OCI-LY7 (cell line): ENCODE measurements at regions not wholly inside any gene's neighbourhood (a gene's known extent, or its start where the extent isn't known, plus 50 kb on each side); places are given as distances from the start of the nearest gene placed in this dataset.

ENCODE experiments used
- BruUV-seq: library from RNA; stranded (reverse); fragments of 400-500 nt; replicated peaks from 2 replicates; lab custom pipeline; 2021; lab: Mats Ljungman, UMichigan
- CTCF ChIA-PET: fragments of 300-600 bp; sonication (Branson Sonifier 250); formaldehyde crosslinking; loops from one replicate; lab custom pipeline; 2022; ENCODE audit warnings: antibody characterized with exemption; ENCODE audit not compliant: unreplicated experiment; lab: Charles Lee
- POLR2A ChIA-PET: fragments of 300-600 bp; sonication (Branson Sonifier 250); formaldehyde crosslinking; loops from one replicate; lab custom pipeline; 2022; ENCODE audit warnings: antibody characterized with exemption; lab: Charles Lee
- DNase-seq: peaks from one replicate; pipeline ENCODE4 v3.0.0-alpha.2; 2015; ENCODE audit warnings: low spot score
- H2AFZ ChIP-seq: fragments of 200-600 bp; sonication (generic), shearing (Covaris generic); 2 replicates; pipeline ENCODE4 v1.6.1; 2014; ENCODE audit warnings: mild to moderate bottlenecking, antibody characterized with exemption, low read length, moderate library complexity
- H3K27ac ChIP-seq: fragments of 200-600 bp; sonication (generic); 2 replicates; pipeline ENCODE4 v1.5.1; 2014; ENCODE audit warnings: mixed run types, low read depth, mild to moderate bottlenecking, moderate library complexity, low read length, inconsistent platforms; ENCODE audit not compliant: poor library complexity, severe bottlenecking
- H3K36me3 ChIP-seq: fragments of 200-600 bp; sonication (generic); 2 replicates; pipeline ENCODE4 v1.6.1; 2014; ENCODE audit warnings: mild to moderate bottlenecking, antibody characterized with exemption, low read length, moderate library complexity, mixed read lengths; ENCODE audit not compliant: insufficient read depth
- H3K4me1 ChIP-seq: fragments of 200-600 bp; sonication (generic); 2 replicates; pipeline ENCODE4 v1.5.1; 2014; ENCODE audit warnings: mild to moderate bottlenecking, low read length; ENCODE audit not compliant: insufficient read depth, poor library complexity, severe bottlenecking
- H3K4me2 ChIP-seq: fragments of 200-600 bp; sonication (generic); 2 replicates; pipeline ENCODE4 v1.6.1; 2014; ENCODE audit warnings: mild to moderate bottlenecking, low read length
- H3K4me3 ChIP-seq: fragments of 200-600 bp; sonication (generic); 2 replicates; pipeline ENCODE4 v1.5.1; 2014; ENCODE audit warnings: mild to moderate bottlenecking, low read depth, low read length; ENCODE audit not compliant: poor library complexity, severe bottlenecking
- H3K79me2 ChIP-seq: fragments of 200-600 bp; sonication (generic); 2 replicates; pipeline ENCODE4 v1.6.1; 2016; ENCODE audit warnings: low read depth, mild to moderate bottlenecking, low read length, moderate library complexity, mixed read lengths; ENCODE audit not compliant: insufficient read depth
- H3K9me2 ChIP-seq: fragments of 200-600 bp; sonication (generic); 2 replicates; pipeline ENCODE4 v1.6.1; 2016; ENCODE audit warnings: mild to moderate bottlenecking, low read length, mixed read lengths; ENCODE audit not compliant: insufficient read depth
- H3K9me3 ChIP-seq: fragments of 200-600 bp; sonication (generic); 2 replicates; pipeline ENCODE4 v1.6.1; 2014; ENCODE audit warnings: mild to moderate bottlenecking, mixed run types, low read length, mixed read lengths
- H4K20me1 ChIP-seq: fragments of 200-600 bp; sonication (generic); 2 replicates; pipeline ENCODE4 v1.6.1; 2014; ENCODE audit warnings: mild to moderate bottlenecking, antibody characterized with exemption, low read length, moderate library complexity, mixed read lengths; ENCODE audit not compliant: insufficient read depth
- EZH2phosphoT487 ChIP-seq: fragments of 200-600 bp; sonication (generic); IDR thresholded peaks from 2 replicates; pipeline ENCODE4 v1.6.1; 2018; ENCODE audit warnings: low read depth, borderline replicate concordance, mild to moderate bottlenecking, mixed run types, antibody characterized with exemption, low read length, moderate library complexity, mixed read lengths
- intact Hi-C: fragments of 100-400 bp; cut with micrococcal nuclease; formaldehyde crosslinking; loops from one replicate; pipeline ENCODE4 v1.10.0; 2022; ENCODE audit not compliant: unreplicated experiment
- TF ChIP-seq, protein P1 (sequence below): fragments of 200-600 bp; sonication (generic); conservative IDR thresholded peaks from 2 replicates; pipeline ENCODE4 v1.5.1; 2014; ENCODE audit warnings: mild to moderate bottlenecking, antibody characterized with exemption, low read length, moderate library complexity, mixed read lengths

DNA sequence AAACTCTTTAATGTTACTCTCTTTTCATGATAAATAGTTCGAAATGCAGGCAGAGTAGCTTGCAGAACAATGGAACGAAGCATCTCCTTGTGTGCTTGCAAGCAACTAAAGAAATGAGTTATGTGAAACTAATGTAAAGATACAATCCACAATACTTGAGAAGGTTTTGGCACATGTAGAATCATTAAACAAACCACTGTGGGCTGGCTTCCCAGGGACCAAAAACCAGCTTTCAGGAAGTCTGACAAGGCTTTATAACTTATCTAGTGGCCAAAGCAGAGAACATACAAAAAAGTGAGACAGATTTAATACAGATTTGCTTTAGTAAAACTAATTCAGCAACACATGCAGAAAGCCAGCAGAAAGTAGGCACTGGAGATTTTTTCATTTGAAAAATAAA, 1673.8 kb upstream of the AGA start:
- Histone ChIP-seq H4K20me1 (no peaks in the 10 kb centered on the region), H3K4me1 (no peaks in the 10 kb centered on the region), H3K36me3 (no peaks in the 10 kb centered on the region), H3K79me2 (no peaks in the 10 kb centered on the region), H3K27ac (no peak overlapping the region), H3K4me3 (no peak overlapping the region), H3K9me3 (no peaks in the 10 kb centered on the region), H3K4me2 (no peak overlapping the region), H2AFZ (no peak overlapping the region), H3K9me2 (no peaks in the 10 kb centered on the region)
- intact Hi-C loops, result no loop called here
- TF ChIP-seq, protein P1, sequence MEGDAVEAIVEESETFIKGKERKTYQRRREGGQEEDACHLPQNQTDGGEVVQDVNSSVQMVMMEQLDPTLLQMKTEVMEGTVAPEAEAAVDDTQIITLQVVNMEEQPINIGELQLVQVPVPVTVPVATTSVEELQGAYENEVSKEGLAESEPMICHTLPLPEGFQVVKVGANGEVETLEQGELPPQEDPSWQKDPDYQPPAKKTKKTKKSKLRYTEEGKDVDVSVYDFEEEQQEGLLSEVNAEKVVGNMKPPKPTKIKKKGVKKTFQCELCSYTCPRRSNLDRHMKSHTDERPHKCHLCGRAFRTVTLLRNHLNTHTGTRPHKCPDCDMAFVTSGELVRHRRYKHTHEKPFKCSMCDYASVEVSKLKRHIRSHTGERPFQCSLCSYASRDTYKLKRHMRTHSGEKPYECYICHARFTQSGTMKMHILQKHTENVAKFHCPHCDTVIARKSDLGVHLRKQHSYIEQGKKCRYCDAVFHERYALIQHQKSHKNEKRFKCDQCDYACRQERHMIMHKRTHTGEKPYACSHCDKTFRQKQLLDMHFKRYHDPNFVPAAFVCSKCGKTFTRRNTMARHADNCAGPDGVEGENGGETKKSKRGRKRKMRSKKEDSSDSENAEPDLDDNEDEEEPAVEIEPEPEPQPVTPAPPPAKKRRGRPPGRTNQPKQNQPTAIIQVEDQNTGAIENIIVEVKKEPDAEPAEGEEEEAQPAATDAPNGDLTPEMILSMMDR, result no peak
- POLR2A ChIA-PET, result no interaction called here
- CTCF ChIA-PET, result no interaction called here
- no TSS peak for BruUV-seq
- no peak for DNase-seq

DNA sequence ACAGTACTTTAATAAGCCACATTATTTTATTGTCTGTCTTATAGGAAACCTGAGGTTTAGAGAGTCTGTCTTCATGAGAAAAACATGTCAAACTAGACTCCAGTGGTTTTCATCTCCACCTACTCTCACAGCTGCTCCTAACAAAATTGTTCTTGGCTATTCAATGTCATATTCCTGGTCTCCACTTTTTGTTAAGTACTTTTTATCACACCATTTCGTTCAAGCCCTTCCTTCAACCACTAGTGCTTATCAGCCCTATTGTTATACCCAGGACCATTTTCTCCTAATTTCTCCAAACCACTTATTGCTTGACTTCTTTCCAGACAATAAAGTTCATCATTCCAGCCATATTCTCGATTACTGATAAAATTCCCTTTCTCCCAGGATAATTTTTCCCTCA, 1674.3 kb upstream of the AGA start:
- Histone ChIP-seq H3K36me3 (no peaks in the 10 kb centered on the region), H4K20me1 (no peaks in the 10 kb centered on the region), H3K27ac (no peak overlapping the region), H3K9me2 (no peaks in the 10 kb centered on the region), H3K9me3 (no peaks in the 10 kb centered on the region), H2AFZ (no peak overlapping the region), H3K4me1 (no peaks in the 10 kb centered on the region), H3K4me2 (no peak overlapping the region), H3K79me2 (no peaks in the 10 kb centered on the region), H3K4me3 (no peak overlapping the region)
- intact Hi-C loops, result no loop called here
- BruUV-seq, result no TSS peak
- ChIA-PET POLR2A (no interaction called here), CTCF (no interaction called here)
- TF ChIP-seq EZH2phosphoT487, result no peak
- TF ChIP-seq, protein P1, result no peak
- no peak for DNase-seq

DNA sequence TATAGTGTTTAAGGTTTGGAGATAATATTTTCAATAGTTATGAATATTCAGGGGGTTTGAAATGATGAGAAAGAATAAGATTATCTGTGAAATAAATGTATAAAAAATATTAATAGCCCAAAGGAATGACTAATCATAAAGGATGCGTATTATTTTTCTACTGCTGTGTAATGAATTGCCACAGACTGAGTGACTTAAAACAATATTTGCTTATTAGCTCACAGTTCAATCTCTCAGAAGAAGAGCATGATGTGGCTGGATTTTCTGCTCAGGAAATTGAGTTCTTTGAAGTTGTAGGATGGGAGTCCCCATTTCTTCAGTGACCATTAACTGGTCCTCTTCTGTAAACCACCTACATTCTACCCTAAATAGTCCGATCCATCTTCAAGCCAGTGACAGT, 1680.8 kb upstream of the AGA start:
- no peaks in the 10 kb centered on the region for H3K9me2 ChIP-seq
- DNase-seq, result no peak
- no peaks in the 10 kb centered on the region for H3K4me1 ChIP-seq
- no peaks in the 10 kb centered on the region for H4K20me1 ChIP-seq
- H3K36me3 ChIP-seq, result no peaks in the 10 kb centered on the region
- no peaks in the 10 kb centered on the region for H3K9me3 ChIP-seq
- TF ChIP-seq EZH2phosphoT487, result no peak
- TF ChIP-seq, protein P1, result no peak
- H2AFZ ChIP-seq, result no peak overlapping the region
- H3K79me2 ChIP-seq, result no peaks in the 10 kb centered on the region
- ChIA-PET POLR2A (no interaction called here), CTCF (no interaction called here)
- no TSS peak for BruUV-seq
- no peak overlapping the region for H3K4me3 ChIP-seq
- no peak overlapping the region for H3K4me2 ChIP-seq
- intact Hi-C loops, result no loop called here
- no peak overlapping the region for H3K27ac ChIP-seq
